ENCODE measurements at regions not wholly inside any gene's neighbourhood (a gene's known extent, or its start where the extent isn't known, plus 50 kb on each side); places are given as distances from the start of the nearest gene placed in this dataset.

DNA sequence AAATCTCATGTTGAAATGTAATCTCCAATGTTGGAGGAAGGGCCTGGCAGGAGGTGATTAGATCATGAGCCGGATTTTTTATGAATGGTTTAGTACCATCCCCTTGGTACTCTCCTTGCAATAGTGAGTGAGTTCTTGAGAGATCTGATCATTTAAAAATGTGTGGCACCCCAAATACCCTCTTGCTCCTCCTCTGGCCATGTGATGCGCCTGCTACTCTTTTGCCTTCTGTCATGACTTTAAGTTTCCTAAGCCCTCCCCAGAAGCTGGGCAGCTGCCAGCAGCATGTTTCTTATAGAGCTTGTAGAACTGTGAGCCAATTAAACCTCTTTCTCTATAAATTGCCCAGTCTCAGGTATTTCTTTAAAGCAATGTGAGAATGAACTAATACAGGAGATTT is 72.6 kb upstream of the FIGN start:
- no peak overlapping the region for H3K27ac Mint-ChIP-seq
- no peak for TF ChIP-seq EZH2phosphoT487 (IDR thresholded peaks at IDR 0.05)
- TF ChIP-seq, protein P1, sequence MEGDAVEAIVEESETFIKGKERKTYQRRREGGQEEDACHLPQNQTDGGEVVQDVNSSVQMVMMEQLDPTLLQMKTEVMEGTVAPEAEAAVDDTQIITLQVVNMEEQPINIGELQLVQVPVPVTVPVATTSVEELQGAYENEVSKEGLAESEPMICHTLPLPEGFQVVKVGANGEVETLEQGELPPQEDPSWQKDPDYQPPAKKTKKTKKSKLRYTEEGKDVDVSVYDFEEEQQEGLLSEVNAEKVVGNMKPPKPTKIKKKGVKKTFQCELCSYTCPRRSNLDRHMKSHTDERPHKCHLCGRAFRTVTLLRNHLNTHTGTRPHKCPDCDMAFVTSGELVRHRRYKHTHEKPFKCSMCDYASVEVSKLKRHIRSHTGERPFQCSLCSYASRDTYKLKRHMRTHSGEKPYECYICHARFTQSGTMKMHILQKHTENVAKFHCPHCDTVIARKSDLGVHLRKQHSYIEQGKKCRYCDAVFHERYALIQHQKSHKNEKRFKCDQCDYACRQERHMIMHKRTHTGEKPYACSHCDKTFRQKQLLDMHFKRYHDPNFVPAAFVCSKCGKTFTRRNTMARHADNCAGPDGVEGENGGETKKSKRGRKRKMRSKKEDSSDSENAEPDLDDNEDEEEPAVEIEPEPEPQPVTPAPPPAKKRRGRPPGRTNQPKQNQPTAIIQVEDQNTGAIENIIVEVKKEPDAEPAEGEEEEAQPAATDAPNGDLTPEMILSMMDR (IDR thresholded peaks at IDR 0.05): peak; percentile 19

DNA sequence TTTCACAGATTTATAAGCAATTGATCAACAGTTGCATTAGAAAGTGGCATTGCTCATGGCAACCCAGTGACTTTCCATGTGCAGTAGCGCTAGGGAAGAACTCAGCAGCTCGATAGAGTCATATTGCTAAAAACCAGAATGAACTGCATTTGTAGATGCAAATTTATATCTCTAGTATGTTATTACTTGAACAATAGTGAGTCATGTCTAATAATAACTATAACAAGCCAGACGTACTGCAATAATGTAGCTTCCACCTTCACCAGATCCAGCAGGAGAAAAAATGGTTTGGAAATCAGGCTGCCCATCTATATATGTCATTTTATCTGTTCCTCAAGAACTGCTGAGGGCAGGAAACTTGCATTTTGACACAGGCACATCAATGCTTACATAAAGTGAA is 66.5 kb upstream of the FIGN start:
- no peak overlapping the region for H3K4me3 ChIP-seq
- H3K9me3 Mint-ChIP-seq: no peaks in the 10 kb centered on the region
- H3F3A ChIP-seq (ENCODE audit: low read depth): no peaks in the 10 kb centered on the region

More for the DNA sequence above, 72.6 kb upstream of the FIGN start:
- no peak overlapping the region for H3K4me2 ChIP-seq
- no peaks in the 10 kb centered on the region for H3K27me3 ChIP-seq
- H3K9ac ChIP-seq: no peak overlapping the region
- H3K36me3 ChIP-seq: no peaks in the 10 kb centered on the region
- no peaks in the 10 kb centered on the region for H3K79me2 ChIP-seq (ENCODE audit: low read depth)
- no peaks in the 10 kb centered on the region for H3K9me3 ChIP-seq (ENCODE audit: low read depth)
- Mint-ChIP-seq H3K9me3 (no peaks in the 10 kb centered on the region), H3K4me1 (peaks cover under 1% of the 10 kb centered on the region), H3K36me3 (no peaks in the 10 kb centered on the region), H3K4me3 (no peak overlapping the region), H3K27me3 (ENCODE audit: insufficient read depth, low read depth) (no peaks in the 10 kb centered on the region)
- no peak overlapping the region for H3K27ac ChIP-seq
- H3K4me1 ChIP-seq: peaks cover 3% of the 10 kb centered on the region
- DNase-seq (ENCODE audit: low spot score): peak; percentile 6
- H3K4me3 ChIP-seq: no peak overlapping the region
- H2AFZ ChIP-seq (replicated peaks): no peak overlapping the region
- no peaks in the 10 kb centered on the region for H4K20me1 ChIP-seq (ENCODE audit: low read depth)
- H3F3A ChIP-seq (ENCODE audit: low read depth): no peaks in the 10 kb centered on the region

DNA sequence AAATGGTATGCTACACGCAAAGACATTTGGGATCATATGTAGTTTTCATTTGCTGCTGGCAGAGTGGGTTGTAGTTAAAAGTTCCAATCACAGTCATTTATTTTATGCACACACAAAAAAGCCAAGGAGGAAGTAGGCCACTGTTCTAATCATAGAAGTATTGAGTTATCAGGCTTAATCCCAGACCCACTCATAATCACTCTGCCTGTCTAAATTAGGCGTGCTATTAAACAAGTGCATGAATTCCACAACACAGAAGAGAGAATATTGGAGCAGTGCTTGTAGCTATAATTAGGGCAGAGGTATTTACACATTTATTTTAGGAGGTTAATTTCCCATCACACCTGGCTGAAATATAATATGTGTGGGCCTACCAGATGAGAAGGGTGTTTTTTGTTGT is 65.7 kb upstream of the FIGN start:
- Histone ChIP-seq H3K27me3 (no peaks in the 10 kb centered on the region), H3K4me1 (peaks cover 19% of the 10 kb centered on the region), H3K9me3 (ENCODE audit: low read depth) (no peaks in the 10 kb centered on the region), H2AFZ (replicated peaks) (no peak overlapping the region), H3K9ac (no peak overlapping the region), H3K4me2 (no peak overlapping the region), H3K27ac (no peak overlapping the region), H4K20me1 (ENCODE audit: low read depth) (no peaks in the 10 kb centered on the region), H3K79me2 (ENCODE audit: low read depth) (no peaks in the 10 kb centered on the region), H3F3A (ENCODE audit: low read depth) (no peaks in the 10 kb centered on the region), H3K36me3 (no peaks in the 10 kb centered on the region), H3K4me3 (no peak overlapping the region)
- Mint-ChIP-seq H3K36me3 (no peaks in the 10 kb centered on the region), H3K9me3 (no peaks in the 10 kb centered on the region), H3K27ac (no peak overlapping the region), H3K4me1 (peaks cover 26% of the 10 kb centered on the region), H3K4me3 (no peak overlapping the region), H3K27me3 (ENCODE audit: insufficient read depth, low read depth) (no peaks in the 10 kb centered on the region)
- no peak for DNase-seq (ENCODE audit: low spot score)
- no peak for TF ChIP-seq EZH2phosphoT487 (IDR thresholded peaks at IDR 0.05)
- no peak for TF ChIP-seq EZH2 (IDR thresholded peaks at IDR 0.05)
- TF ChIP-seq, protein P1 (IDR thresholded peaks at IDR 0.05): no peak

More for the DNA sequence above, 66.5 kb upstream of the FIGN start:
- TF ChIP-seq, protein P1 (IDR thresholded peaks at IDR 0.05): no peak
- no peak for TF ChIP-seq EZH2phosphoT487 (IDR thresholded peaks at IDR 0.05)
- TF ChIP-seq EZH2 (IDR thresholded peaks at IDR 0.05): no peak
- H3K9ac ChIP-seq: no peak overlapping the region
- no peaks in the 10 kb centered on the region for H3K36me3 Mint-ChIP-seq
- no peaks in the 10 kb centered on the region for H3K27me3 Mint-ChIP-seq (ENCODE audit: insufficient read depth, low read depth)
- no peaks in the 10 kb centered on the region for H3K79me2 ChIP-seq (ENCODE audit: low read depth)
- no peaks in the 10 kb centered on the region for H3K9me3 ChIP-seq (ENCODE audit: low read depth)
- H4K20me1 ChIP-seq (ENCODE audit: low read depth): no peaks in the 10 kb centered on the region
- no peak for DNase-seq (ENCODE audit: low spot score)
- no peak overlapping the region for H3K4me3 Mint-ChIP-seq
- H2AFZ ChIP-seq (replicated peaks): no peak overlapping the region
- no peak overlapping the region for H3K27ac ChIP-seq
- H3K4me1 ChIP-seq: peaks cover 19% of the 10 kb centered on the region
- no peaks in the 10 kb centered on the region for H3K27me3 ChIP-seq
- no peak overlapping the region for H3K27ac Mint-ChIP-seq
- no peaks in the 10 kb centered on the region for H3K36me3 ChIP-seq
- peaks cover 26% of the 10 kb centered on the region for H3K4me1 Mint-ChIP-seq
- no peak overlapping the region for H3K4me2 ChIP-seq

All from neural progenitor cell (in vitro differentiated cells).